ENCODE measurements at regions not wholly inside any gene's neighbourhood (a gene's known extent, or its start where the extent isn't known, plus 50 kb on each side); places are given as distances from the start of the nearest gene placed in this dataset.

GRCh38 chr17:34853924-34854323 lies 107.3 kb downstream of the CCT6B start:
- TF ChIP-seq CTCF (IDR thresholded peaks at IDR 0.05) = no peak
- no peak for TF ChIP-seq EP300 (IDR thresholded peaks at IDR 0.05)

Data from tibial nerve (tissue), 4 donors.